ENCODE measurements at regions not wholly inside any gene's neighbourhood (a gene's known extent, or its start where the extent isn't known, plus 50 kb on each side); places are given as distances from the start of the nearest gene placed in this dataset.

- TF ChIP-seq, protein P1, sequence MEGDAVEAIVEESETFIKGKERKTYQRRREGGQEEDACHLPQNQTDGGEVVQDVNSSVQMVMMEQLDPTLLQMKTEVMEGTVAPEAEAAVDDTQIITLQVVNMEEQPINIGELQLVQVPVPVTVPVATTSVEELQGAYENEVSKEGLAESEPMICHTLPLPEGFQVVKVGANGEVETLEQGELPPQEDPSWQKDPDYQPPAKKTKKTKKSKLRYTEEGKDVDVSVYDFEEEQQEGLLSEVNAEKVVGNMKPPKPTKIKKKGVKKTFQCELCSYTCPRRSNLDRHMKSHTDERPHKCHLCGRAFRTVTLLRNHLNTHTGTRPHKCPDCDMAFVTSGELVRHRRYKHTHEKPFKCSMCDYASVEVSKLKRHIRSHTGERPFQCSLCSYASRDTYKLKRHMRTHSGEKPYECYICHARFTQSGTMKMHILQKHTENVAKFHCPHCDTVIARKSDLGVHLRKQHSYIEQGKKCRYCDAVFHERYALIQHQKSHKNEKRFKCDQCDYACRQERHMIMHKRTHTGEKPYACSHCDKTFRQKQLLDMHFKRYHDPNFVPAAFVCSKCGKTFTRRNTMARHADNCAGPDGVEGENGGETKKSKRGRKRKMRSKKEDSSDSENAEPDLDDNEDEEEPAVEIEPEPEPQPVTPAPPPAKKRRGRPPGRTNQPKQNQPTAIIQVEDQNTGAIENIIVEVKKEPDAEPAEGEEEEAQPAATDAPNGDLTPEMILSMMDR (IDR thresholded peaks at IDR 0.05; ENCODE audit: insufficient read depth, low read length, poor library complexity, severe bottlenecking) = no peak
- DNase-seq (ENCODE audit: low read depth) = peak; percentile 65
- no peaks in the 10 kb centered on the region for H3K36me3 ChIP-seq (ENCODE audit: control insufficient read depth, insufficient read depth, low read length)
- no peaks in the 10 kb centered on the region for H3K27me3 ChIP-seq (ENCODE audit: control insufficient read depth, insufficient read depth, low read length)
- H3K4me3 ChIP-seq (ENCODE audit: low read depth, low read length) = no peak overlapping the region
These were observed 207.1 kb downstream of the ACKR3 start for GRCh38 chr2:236776695-236777251.

DNA sequence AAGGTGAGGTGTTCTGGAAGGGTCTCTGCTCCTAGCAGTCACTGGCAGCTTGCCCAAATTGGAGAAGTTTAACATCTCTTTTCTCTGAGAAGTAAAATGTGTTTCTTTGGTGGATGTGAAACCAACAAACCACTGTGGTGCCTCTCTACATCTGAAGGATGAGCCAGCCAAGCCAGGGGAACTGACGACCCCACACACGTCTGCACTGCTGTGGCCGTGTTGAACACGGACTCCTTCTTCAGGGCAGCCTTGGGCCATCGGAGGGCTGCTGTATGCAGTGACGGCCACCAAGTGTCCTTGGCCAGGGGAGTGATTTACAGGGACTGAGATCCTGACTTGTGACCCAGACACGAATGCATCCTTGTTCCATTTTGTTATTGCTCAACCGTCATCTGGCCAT lies 207.8 kb downstream of the ACKR3 start:
- Histone ChIP-seq H3K4me3 (ENCODE audit: low read depth, low read length) (no peak overlapping the region), H3K36me3 (ENCODE audit: control insufficient read depth, insufficient read depth, low read length) (no peaks in the 10 kb centered on the region), H3K27me3 (ENCODE audit: control insufficient read depth, insufficient read depth, low read length) (no peaks in the 10 kb centered on the region)
- DNase-seq (ENCODE audit: low read depth) = no peak
- TF ChIP-seq, protein P1 (IDR thresholded peaks at IDR 0.05; ENCODE audit: insufficient read depth, low read length, poor library complexity, severe bottlenecking) = no peak

- Histone ChIP-seq H3K4me3 (ENCODE audit: low read depth, low read length) (no peak overlapping the region), H3K36me3 (ENCODE audit: control insufficient read depth, insufficient read depth, low read length) (no peaks in the 10 kb centered on the region), H3K27me3 (ENCODE audit: control insufficient read depth, insufficient read depth, low read length) (no peaks in the 10 kb centered on the region)
- TF ChIP-seq, protein P1 (IDR thresholded peaks at IDR 0.05; ENCODE audit: insufficient read depth, low read length, poor library complexity, severe bottlenecking) = no peak
- DNase-seq (ENCODE audit: low read depth) = no peak
These were observed 212.6 kb downstream of the ACKR3 start for GRCh38 chr2:236781933-236782816.

DNA sequence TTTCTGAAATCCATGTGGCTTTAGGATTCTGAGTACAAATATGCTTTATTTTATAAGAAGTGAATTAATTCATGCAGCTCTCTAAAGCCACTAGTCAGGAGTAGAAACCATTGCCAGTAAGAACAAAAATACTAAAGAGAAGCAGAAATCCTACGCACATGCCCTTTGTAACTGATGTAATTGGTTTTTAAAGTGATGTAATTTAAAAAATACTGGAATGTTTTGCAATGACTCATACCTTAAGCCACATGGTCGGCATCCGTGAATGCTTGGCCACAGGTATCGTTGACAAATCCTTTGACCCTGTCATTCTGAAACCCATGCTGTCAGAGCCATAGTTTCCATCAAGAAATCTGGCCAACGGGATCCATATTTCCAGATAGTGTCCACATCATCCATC lies 213.3 kb downstream of the ACKR3 start:
- peak; percentile 60 for DNase-seq (ENCODE audit: low read depth)
- H3K27me3 ChIP-seq (ENCODE audit: control insufficient read depth, insufficient read depth, low read length) = no peaks in the 10 kb centered on the region
- TF ChIP-seq, protein P1 (IDR thresholded peaks at IDR 0.05; ENCODE audit: insufficient read depth, low read length, poor library complexity, severe bottlenecking) = no peak

DNA sequence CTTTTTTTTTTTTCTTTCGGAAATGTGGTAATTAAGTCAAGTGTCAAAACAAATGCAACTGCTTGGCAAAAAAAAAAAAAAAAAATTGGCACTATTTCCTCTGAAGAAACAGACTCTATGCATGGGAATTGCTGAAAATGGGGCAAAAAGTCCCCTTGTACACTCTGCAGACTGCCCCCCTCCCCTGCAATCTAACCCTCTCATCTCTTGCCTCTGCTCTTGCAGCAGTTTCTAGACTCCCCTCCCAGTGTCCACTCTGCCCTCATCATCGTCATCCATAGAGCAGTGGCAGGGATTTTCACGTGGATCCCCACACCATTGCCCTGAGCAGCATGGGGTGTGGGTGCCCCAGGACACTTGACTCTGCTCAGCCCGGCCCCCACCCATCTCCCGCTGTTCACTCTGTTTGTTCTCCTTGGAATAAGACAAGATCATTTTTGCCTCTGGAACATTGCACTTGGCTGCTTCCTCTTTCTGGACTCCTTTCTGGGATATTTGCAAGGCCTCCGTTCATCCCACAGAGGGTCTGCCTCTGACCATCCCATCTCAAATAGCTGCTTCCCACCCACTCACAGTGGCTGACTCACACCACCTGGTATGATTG lies 213.9 kb downstream of the ACKR3 start:
- DNase-seq (ENCODE audit: low read depth) = no peak
- H3K27me3 ChIP-seq (ENCODE audit: control insufficient read depth, insufficient read depth, low read length) = no peaks in the 10 kb centered on the region
- no peak overlapping the region for H3K4me3 ChIP-seq (ENCODE audit: low read depth, low read length)
- no peaks in the 10 kb centered on the region for H3K36me3 ChIP-seq (ENCODE audit: control insufficient read depth, insufficient read depth, low read length)
- TF ChIP-seq, protein P1 (IDR thresholded peaks at IDR 0.05; ENCODE audit: insufficient read depth, low read length, poor library complexity, severe bottlenecking) = no peak

More for the DNA sequence above, 213.3 kb downstream of the ACKR3 start:
- H3K36me3 ChIP-seq (ENCODE audit: control insufficient read depth, insufficient read depth, low read length) = no peaks in the 10 kb centered on the region
- no peak overlapping the region for H3K4me3 ChIP-seq (ENCODE audit: low read depth, low read length)
